Hepatocyte (in vitro differentiated cells): ENCODE measurements at regions not wholly inside any gene's neighbourhood (a gene's known extent, or its start where the extent isn't known, plus 50 kb on each side); places are given as distances from the start of the nearest gene placed in this dataset.

ENCODE experiments used
- DNase-seq: peaks from one replicate; pipeline ENCODE4 v3.0.0-alpha.2; 2016; ENCODE audit warnings: low spot score
- H2AFZ ChIP-seq: fragments of 200-600 bp; sonication (generic); 2 replicates; pipeline ENCODE4 v1.6.0; 2016; ENCODE audit warnings: antibody characterized with exemption, mild to moderate bottlenecking
- H3K27ac ChIP-seq: fragments of 200-600 bp; sonication (generic); 2 replicates; pipeline ENCODE4 v1.5.1; 2016; ENCODE audit warnings: mild to moderate bottlenecking
- H3K27me3 ChIP-seq: fragments of 200-600 bp; sonication (generic); 2 replicates; pipeline ENCODE4 v1.6.1; 2016
- H3K36me3 ChIP-seq: fragments of 200-600 bp; sonication (generic); replicated peaks from 2 replicates; pipeline ENCODE4 v1.5.1; 2016; ENCODE audit warnings: low read depth; ENCODE audit not compliant: insufficient read depth
- H3K4me1 ChIP-seq: fragments of 200-600 bp; sonication (generic); 2 replicates; pipeline ENCODE4 v1.5.1; 2016; ENCODE audit warnings: mild to moderate bottlenecking, moderate library complexity; ENCODE audit not compliant: insufficient read depth
- H3K4me2 ChIP-seq: fragments of 200-600 bp; sonication (generic); 2 replicates; pipeline ENCODE4 v1.6.0; 2016
- H3K4me3 ChIP-seq: fragments of 200-600 bp; sonication (generic); 2 replicates; pipeline ENCODE4 v1.5.1; 2016; ENCODE audit warnings: mild to moderate bottlenecking
- H3K79me2 ChIP-seq: fragments of 200-600 bp; sonication (generic); 2 replicates; pipeline ENCODE4 v1.6.0; 2017; ENCODE audit warnings: mild to moderate bottlenecking
- H3K9me2 ChIP-seq: fragments of 200-600 bp; sonication (generic); replicated peaks from 2 replicates; pipeline ENCODE4 v1.6.0; 2017; ENCODE audit warnings: mild to moderate bottlenecking; ENCODE audit not compliant: insufficient read depth
- H3K9me3 ChIP-seq: fragments of 200-600 bp; sonication (generic); 2 replicates; pipeline ENCODE4 v1.5.1; 2016; ENCODE audit warnings: low read depth, mild to moderate bottlenecking
- H4K20me1 ChIP-seq: fragments of 200-600 bp; sonication (generic); 2 replicates; pipeline ENCODE4 v1.6.0; 2016; ENCODE audit warnings: mild to moderate bottlenecking; ENCODE audit not compliant: insufficient read depth, poor library complexity, severe bottlenecking
- EZH2 ChIP-seq: fragments of 200-600 bp; sonication (generic); IDR thresholded peaks from 2 replicates; pipeline ENCODE4 v1.6.1; 2016; ENCODE audit warnings: antibody characterized with exemption, mild to moderate bottlenecking, borderline replicate concordance
- EZH2phosphoT487 ChIP-seq: fragments of 200-600 bp; sonication (generic); IDR thresholded peaks from one replicate; pipeline ENCODE4 v1.6.1; 2018; ENCODE audit warnings: antibody characterized with exemption, mild to moderate bottlenecking, low read depth, moderate library complexity; ENCODE audit not compliant: unreplicated experiment, severe bottlenecking
- WGBS: methylation state at CpG from one replicate; pipeline ENCODE4 v1.1.6; 2016; ENCODE audit warnings: low lambda C conversion rate; ENCODE audit errors: missing lambda C conversion rate; 5-methylcytosine and 5-hydroxymethylcytosine counted together
- TF ChIP-seq, protein P1 (sequence below): fragments of 200-600 bp; sonication (generic); IDR thresholded peaks from 2 replicates; pipeline ENCODE4 v1.5.1; 2016; ENCODE audit warnings: antibody characterized with exemption, mild to moderate bottlenecking; ENCODE audit not compliant: poor library complexity

DNA sequence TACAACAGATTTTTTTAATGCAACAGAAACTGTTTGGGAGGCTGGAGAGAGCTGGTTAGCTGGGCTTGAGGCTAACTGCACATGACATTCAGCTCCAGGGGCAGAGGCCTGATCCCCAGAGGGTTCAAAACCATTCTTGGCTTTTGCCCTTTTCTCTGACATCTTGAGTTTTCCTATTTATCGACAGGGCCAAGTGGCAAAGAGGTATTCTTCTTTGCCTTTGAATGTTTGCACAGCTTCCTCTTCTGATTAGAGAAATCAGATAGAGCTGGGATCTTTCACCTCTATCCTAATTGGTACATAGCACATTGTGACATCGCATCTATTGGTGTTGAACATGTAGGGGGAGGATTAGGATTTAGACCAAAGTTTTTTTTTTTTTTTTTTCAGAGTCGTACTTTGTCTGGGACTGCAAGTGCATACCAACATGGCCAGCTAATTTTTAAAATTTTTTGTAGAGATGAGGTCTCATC is 143.7 kb downstream of the ACTBL2 start:
- H4K20me1 ChIP-seq = no peaks in the 10 kb centered on the region
- H3K36me3 ChIP-seq = no peaks in the 10 kb centered on the region
- DNase-seq = no peak
- H3K4me2 ChIP-seq = no peak overlapping the region
- no peaks in the 10 kb centered on the region for H3K9me2 ChIP-seq
- no peaks in the 10 kb centered on the region for H3K27me3 ChIP-seq
- no peak overlapping the region for H3K4me3 ChIP-seq
- no peaks in the 10 kb centered on the region for H3K79me2 ChIP-seq
- WGBS = 65% methylated on average over 3 of the region's 3 CpGs
- no peak overlapping the region for H2AFZ ChIP-seq
- no peak overlapping the region for H3K27ac ChIP-seq
- no peaks in the 10 kb centered on the region for H3K9me3 ChIP-seq
- no peak for TF ChIP-seq EZH2
- no peak for TF ChIP-seq EZH2phosphoT487
- TF ChIP-seq, protein P1, sequence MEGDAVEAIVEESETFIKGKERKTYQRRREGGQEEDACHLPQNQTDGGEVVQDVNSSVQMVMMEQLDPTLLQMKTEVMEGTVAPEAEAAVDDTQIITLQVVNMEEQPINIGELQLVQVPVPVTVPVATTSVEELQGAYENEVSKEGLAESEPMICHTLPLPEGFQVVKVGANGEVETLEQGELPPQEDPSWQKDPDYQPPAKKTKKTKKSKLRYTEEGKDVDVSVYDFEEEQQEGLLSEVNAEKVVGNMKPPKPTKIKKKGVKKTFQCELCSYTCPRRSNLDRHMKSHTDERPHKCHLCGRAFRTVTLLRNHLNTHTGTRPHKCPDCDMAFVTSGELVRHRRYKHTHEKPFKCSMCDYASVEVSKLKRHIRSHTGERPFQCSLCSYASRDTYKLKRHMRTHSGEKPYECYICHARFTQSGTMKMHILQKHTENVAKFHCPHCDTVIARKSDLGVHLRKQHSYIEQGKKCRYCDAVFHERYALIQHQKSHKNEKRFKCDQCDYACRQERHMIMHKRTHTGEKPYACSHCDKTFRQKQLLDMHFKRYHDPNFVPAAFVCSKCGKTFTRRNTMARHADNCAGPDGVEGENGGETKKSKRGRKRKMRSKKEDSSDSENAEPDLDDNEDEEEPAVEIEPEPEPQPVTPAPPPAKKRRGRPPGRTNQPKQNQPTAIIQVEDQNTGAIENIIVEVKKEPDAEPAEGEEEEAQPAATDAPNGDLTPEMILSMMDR = no peak
- no peaks in the 10 kb centered on the region for H3K4me1 ChIP-seq

DNA sequence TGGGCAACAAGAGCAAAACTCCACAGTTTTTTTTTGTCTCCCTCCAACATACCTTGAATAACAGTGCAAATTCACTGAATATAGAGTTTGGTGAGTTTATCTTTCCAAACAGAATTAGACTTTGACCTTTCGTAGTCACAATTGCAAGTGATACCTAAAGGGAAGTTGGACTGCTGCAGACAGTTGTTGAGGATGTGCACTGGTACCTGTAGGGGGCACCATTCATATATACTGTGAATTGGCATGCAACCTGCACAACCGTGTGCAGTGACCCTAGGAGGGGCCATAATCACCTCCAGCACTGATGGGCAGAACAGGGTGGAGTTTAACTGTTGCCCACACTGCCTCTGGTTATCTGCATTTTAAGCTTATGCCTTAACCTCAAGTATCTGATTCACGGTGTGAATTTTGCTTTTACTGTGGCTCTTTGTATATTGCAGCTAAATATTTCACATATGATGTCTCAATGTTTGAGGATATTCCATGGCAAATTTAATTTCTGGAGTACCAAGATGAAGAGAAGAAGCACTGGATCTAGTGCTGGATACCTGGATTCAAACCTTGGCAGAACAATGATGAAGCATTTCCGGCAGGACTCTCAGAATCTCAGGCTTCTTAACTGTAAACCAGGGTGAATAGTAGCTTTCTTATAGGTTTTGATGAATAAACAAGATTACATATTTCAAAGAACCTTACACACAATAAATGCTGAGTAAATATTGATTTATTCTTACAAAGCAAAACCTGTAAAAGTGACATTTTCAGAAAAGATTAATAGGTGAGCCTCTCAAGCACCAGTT is 144.3 kb downstream of the ACTBL2 start:
- H3K27me3 ChIP-seq = no peaks in the 10 kb centered on the region

DNA sequence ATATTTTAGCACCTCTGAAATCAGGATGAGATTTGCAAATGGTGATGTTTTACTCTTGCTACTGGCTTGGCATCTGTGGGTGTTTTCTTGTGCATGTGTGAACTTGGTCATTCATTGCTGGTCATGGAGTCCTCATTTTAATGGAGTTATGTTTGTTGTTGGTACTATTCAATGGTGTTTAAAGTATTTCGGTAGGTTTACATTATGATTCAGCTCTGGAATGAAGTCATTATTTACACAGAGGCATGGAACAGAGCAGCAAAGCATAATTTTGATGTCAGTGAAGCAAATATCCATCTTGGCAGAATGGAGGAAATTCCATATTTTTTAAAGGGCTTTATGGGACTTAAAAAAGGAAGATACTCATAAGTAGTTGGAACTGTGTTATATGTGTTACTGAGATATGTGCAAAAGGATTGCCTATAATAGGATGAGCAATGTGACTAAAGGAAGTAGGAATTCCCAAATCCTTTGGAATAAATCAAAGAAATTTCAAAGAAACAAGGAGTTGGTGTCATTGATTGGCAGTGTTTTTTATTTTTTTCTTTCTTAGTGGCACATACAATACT is 147.4 kb downstream of the ACTBL2 start:
- Histone ChIP-seq H4K20me1 (no peaks in the 10 kb centered on the region), H3K27ac (peak overlapping the region; percentile 5), H3K79me2 (no peaks in the 10 kb centered on the region), H3K36me3 (no peaks in the 10 kb centered on the region), H3K4me1 (no peaks in the 10 kb centered on the region), H3K27me3 (no peaks in the 10 kb centered on the region), H3K9me3 (no peaks in the 10 kb centered on the region), H3K9me2 (no peaks in the 10 kb centered on the region), H2AFZ (no peak overlapping the region), H3K4me3 (no peak overlapping the region), H3K4me2 (no peak overlapping the region)
- TF ChIP-seq, protein P1 = no peak
- TF ChIP-seq EZH2phosphoT487 (no peak), EZH2 (no peak)
- 45% methylated on average over 1 of the region's 1 CpG for WGBS
- no peak for DNase-seq

More for the DNA sequence above, 144.3 kb downstream of the ACTBL2 start:
- H3K36me3 ChIP-seq = no peaks in the 10 kb centered on the region
- no peaks in the 10 kb centered on the region for H3K4me1 ChIP-seq
- H3K4me3 ChIP-seq = no peak overlapping the region
- H3K9me2 ChIP-seq = no peaks in the 10 kb centered on the region
- H3K9me3 ChIP-seq = no peaks in the 10 kb centered on the region
- peak; percentile 62 for DNase-seq
- no peaks in the 10 kb centered on the region for H4K20me1 ChIP-seq
- H3K4me2 ChIP-seq = no peak overlapping the region
- 53% methylated on average over 4 of the region's 4 CpGs for WGBS
- no peaks in the 10 kb centered on the region for H3K79me2 ChIP-seq
- no peak overlapping the region for H3K27ac ChIP-seq
- no peak for TF ChIP-seq EZH2
- TF ChIP-seq, protein P1 = peak; percentile 34
- no peak overlapping the region for H2AFZ ChIP-seq
